ENCODE measurements at regions not wholly inside any gene's neighbourhood (a gene's known extent, or its start where the extent isn't known, plus 50 kb on each side); places are given as distances from the start of the nearest gene placed in this dataset.

DNA sequence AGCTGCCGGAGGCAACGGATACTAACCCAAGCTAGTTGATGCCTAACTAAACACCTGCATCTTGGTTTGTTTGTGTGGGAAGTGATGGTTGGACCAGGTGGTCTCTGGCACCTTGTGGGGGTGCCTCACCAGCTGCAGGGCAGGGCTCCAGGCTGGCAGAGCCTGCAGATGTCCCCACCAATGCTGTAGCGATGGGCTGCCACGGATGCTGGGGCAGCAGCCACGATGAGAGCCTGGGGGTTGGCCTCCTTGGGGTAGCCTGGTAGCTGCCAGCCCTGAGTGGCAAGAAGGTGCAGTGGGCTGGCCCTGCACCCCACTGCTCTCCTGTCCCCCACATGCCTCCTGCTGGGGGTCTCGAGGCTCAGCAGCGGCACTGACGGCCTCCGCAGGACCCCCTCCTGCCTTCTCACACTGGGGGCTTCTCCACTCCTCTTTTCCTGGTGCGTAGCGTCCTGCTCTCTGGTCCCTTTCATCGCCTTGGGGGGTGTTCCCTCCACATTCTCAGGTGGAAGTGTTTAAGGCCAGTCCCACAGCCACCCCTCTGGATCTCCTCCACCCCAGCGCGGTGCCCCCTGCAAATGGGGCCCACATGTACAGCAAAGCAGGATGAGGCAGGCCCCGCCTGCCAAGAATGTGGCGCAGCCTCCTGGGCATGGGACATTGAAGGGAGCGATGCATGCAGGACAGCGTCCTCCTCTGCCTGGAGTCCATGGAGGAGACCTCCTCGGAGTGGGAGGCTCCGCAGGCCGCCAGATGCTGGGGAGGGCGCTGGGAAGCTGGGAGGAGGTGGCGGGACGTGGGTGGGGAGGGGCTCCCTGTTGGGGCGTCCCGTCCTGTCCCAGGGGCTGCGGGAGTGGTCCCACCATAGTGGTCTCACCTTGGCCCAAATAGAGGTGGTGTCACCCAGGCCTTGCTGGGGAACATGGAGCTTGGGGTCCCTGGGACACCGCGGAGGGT, 173.1 kb downstream of the ASB1 start:
- TF ChIP-seq, protein P1, sequence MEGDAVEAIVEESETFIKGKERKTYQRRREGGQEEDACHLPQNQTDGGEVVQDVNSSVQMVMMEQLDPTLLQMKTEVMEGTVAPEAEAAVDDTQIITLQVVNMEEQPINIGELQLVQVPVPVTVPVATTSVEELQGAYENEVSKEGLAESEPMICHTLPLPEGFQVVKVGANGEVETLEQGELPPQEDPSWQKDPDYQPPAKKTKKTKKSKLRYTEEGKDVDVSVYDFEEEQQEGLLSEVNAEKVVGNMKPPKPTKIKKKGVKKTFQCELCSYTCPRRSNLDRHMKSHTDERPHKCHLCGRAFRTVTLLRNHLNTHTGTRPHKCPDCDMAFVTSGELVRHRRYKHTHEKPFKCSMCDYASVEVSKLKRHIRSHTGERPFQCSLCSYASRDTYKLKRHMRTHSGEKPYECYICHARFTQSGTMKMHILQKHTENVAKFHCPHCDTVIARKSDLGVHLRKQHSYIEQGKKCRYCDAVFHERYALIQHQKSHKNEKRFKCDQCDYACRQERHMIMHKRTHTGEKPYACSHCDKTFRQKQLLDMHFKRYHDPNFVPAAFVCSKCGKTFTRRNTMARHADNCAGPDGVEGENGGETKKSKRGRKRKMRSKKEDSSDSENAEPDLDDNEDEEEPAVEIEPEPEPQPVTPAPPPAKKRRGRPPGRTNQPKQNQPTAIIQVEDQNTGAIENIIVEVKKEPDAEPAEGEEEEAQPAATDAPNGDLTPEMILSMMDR (IDR thresholded peaks at IDR 0.05): no peak
- TF ChIP-seq POLR2A (IDR thresholded peaks at IDR 0.05): no peak
